Subcutaneous abdominal adipose tissue (tissue), 5 donors: ENCODE measurements at regions not wholly inside any gene's neighbourhood (a gene's known extent, or its start where the extent isn't known, plus 50 kb on each side); places are given as distances from the start of the nearest gene placed in this dataset.

Experiments
- H3K27ac ChIP-seq: one replicate; pipeline ENCODE4 v1.7.0; 2013; ENCODE audit warnings: low read depth, mild to moderate bottlenecking, inconsistent platforms, low read length, moderate library complexity
- H3K27me3 ChIP-seq, 5 donors: one replicate each; pipeline ENCODE4 v1.7.0; 2013; ENCODE audit warnings: low read length in 5 of 5, inconsistent platforms in 1 of 5; ENCODE audit not compliant: control insufficient read depth in 5 of 5, insufficient read depth in 4 of 5
- H3K36me3 ChIP-seq, 5 donors: one replicate each; pipeline ENCODE4 v1.7.0; 2013; ENCODE audit warnings: low read length in 5 of 5; ENCODE audit not compliant: control insufficient read depth in 5 of 5, insufficient read depth in 5 of 5
- H3K4me1 ChIP-seq, 5 donors: one replicate each; pipeline ENCODE4 v1.7.0; 2013; ENCODE audit warnings: low read length in 5 of 5, mild to moderate bottlenecking in 3 of 5, moderate library complexity in 1 of 5; ENCODE audit not compliant: control insufficient read depth in 5 of 5, insufficient read depth in 5 of 5
- H3K4me3 ChIP-seq, 5 donors: one replicate each; pipeline ENCODE4 v1.7.0; 2013; ENCODE audit warnings: low read length in 5 of 5, low read depth in 1 of 5
- H3K9ac ChIP-seq, 5 donors: one replicate each; pipeline ENCODE4 v1.7.0; 2013; ENCODE audit warnings: low read length in 5 of 5, mild to moderate bottlenecking in 4 of 5, moderate library complexity in 3 of 5
- H3K9me3 ChIP-seq, 5 donors: one replicate each; pipeline ENCODE4 v1.7.0; 2013; ENCODE audit warnings: low read length in 5 of 5; ENCODE audit not compliant: control insufficient read depth in 5 of 5
- donor health status: healthy.
- donor health status: healthy.
- donor health status: healthy.
- donor health status: healthy.
- donor health status: healthy.

GRCh38 chrX:4315891-4316290, 602.4 kb upstream of the PRKX start:
- no peak overlapping the region for H3K9ac ChIP-seq
- peaks cover 0 to 3% (median 0%) of the 10 kb centered on the region in 5 donors for H3K9me3 ChIP-seq
- H3K4me1 ChIP-seq, result no peaks in the 10 kb centered on the region
- H3K27ac ChIP-seq, result no peak overlapping the region
- no peaks in the 10 kb centered on the region for H3K36me3 ChIP-seq
- H3K27me3 ChIP-seq, result no peaks in the 10 kb centered on the region
- no peak overlapping the region for H3K4me3 ChIP-seq

DNA sequence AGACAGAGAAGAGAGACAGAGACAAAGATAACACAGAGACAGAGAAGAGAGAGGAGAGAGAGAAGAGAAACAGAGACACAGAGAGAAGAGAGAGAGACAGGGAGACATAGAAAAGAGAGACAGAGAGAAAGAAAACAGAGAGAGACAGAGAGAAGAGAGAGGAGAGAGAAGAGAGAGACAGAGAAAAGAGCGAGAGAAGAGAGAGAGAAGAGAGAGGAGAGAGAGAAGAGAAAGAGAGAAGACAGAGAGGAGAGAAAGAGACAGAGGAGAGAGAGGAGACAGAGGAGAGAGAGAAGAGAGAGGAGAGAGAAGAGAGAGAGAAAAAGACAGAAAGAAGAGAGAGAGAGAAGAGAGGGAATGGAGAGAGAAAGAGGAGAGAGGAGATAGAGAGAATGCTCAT, 601.1 kb upstream of the PRKX start:
- Histone ChIP-seq H3K27me3 (no peaks in the 10 kb centered on the region), H3K36me3 (no peaks in the 10 kb centered on the region), H3K27ac (no peak overlapping the region), H3K9me3 (peaks cover 0 to 3% (median 0%) of the 10 kb centered on the region in 5 donors), H3K4me1 (no peaks in the 10 kb centered on the region), H3K9ac (no peak overlapping the region), H3K4me3 (no peak overlapping the region)

GRCh38 chrX:4277122-4277521, 563.7 kb upstream of the PRKX start:
- no peak overlapping the region for H3K27ac ChIP-seq
- no peak overlapping the region for H3K9ac ChIP-seq

DNA sequence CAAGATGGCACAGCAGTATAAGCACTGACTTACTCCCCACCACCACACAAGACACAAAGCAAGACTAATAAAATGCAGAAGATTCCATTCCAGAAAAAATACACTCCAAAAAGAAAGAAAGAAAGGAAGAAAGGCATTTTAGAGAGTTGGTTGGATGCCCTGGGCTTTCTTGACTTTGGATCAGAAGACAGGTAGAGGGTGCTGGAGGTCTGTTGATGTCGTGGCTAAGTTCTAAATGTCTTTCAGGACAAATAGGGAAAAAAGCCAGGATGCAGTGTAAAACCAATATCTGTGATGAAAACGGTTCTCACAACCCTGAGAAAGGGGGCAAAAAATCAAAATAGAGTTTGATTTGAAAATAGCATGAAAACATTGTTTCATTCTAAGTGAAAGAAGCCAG, 555.2 kb upstream of the PRKX start:
- Histone ChIP-seq H3K9me3 (peaks cover 0 to 2% (median 0%) of the 10 kb centered on the region in 5 donors), H3K27ac (no peak overlapping the region), H3K27me3 (peaks cover 0 to 5% (median 0%) of the 10 kb centered on the region in 5 donors), H3K4me3 (no peak overlapping the region), H3K4me1 (no peaks in the 10 kb centered on the region), H3K36me3 (no peaks in the 10 kb centered on the region), H3K9ac (no peak overlapping the region)

More at GRCh38 chrX:4277122-4277521, 563.7 kb upstream of the PRKX start:
- H3K9me3 ChIP-seq, result peaks cover 0 to 4% (median 3%) of the 10 kb centered on the region in 5 donors
- no peaks in the 10 kb centered on the region for H3K27me3 ChIP-seq
- no peaks in the 10 kb centered on the region for H3K4me1 ChIP-seq
- H3K36me3 ChIP-seq, result no peaks in the 10 kb centered on the region
- H3K4me3 ChIP-seq, result no peak overlapping the region

GRCh38 chrX:4265036-4265435, 551.6 kb upstream of the PRKX start:
- no peak overlapping the region for H3K4me3 ChIP-seq
- no peak overlapping the region for H3K9ac ChIP-seq
- peaks cover 0 to 5% (median 0%) of the 10 kb centered on the region in 5 donors for H3K27me3 ChIP-seq
- H3K9me3 ChIP-seq, result peaks cover 0 to 2% (median 0%) of the 10 kb centered on the region in 5 donors
- no peaks in the 10 kb centered on the region for H3K4me1 ChIP-seq
- no peak overlapping the region for H3K27ac ChIP-seq
- H3K36me3 ChIP-seq, result no peaks in the 10 kb centered on the region

GRCh38 chrX:4263030-4263803, 549.8 kb upstream of the PRKX start:
- no peaks in the 10 kb centered on the region for H3K36me3 ChIP-seq
- no peaks in the 10 kb centered on the region for H3K9me3 ChIP-seq
- H3K4me1 ChIP-seq, result no peaks in the 10 kb centered on the region
- H3K9ac ChIP-seq, result no peak overlapping the region
- H3K27me3 ChIP-seq, result peaks cover 0 to 5% (median 0%) of the 10 kb centered on the region in 5 donors
- no peak overlapping the region for H3K27ac ChIP-seq
- H3K4me3 ChIP-seq, result no peak overlapping the region

GRCh38 chrX:4253092-4253491, 539.6 kb upstream of the PRKX start:
- Histone ChIP-seq H3K27ac (no peak overlapping the region), H3K9ac (no peak overlapping the region), H3K4me1 (peaks cover 0 to 3% (median 0%) of the 10 kb centered on the region in 5 donors), H3K27me3 (peaks cover 0 to 6% (median 0%) of the 10 kb centered on the region in 5 donors), H3K36me3 (no peaks in the 10 kb centered on the region), H3K4me3 (no peak overlapping the region), H3K9me3 (no peaks in the 10 kb centered on the region)

- Histone ChIP-seq H3K27ac (no peak overlapping the region), H3K27me3 (peaks cover 0 to 6% (median 0%) of the 10 kb centered on the region in 5 donors), H3K4me1 (peaks cover 0 to 3% (median 0%) of the 10 kb centered on the region in 5 donors), H3K4me3 (no peak overlapping the region), H3K9me3 (peaks cover 0 to 2% (median 0%) of the 10 kb centered on the region in 5 donors), H3K36me3 (no peaks in the 10 kb centered on the region), H3K9ac (no peak overlapping the region)
These were observed 536.0 kb upstream of the PRKX start for GRCh38 chrX:4249401-4249800.

GRCh38 chrX:4243759-4244158, 530.3 kb upstream of the PRKX start:
- no peaks in the 10 kb centered on the region for H3K4me1 ChIP-seq
- H3K27ac ChIP-seq, result no peak overlapping the region
- peaks cover 0 to 2% (median 0%) of the 10 kb centered on the region in 5 donors for H3K27me3 ChIP-seq
- H3K9me3 ChIP-seq, result peaks cover 10 to 24% (median 21%) of the 10 kb centered on the region in 5 donors
- no peak overlapping the region for H3K4me3 ChIP-seq
- no peak overlapping the region for H3K9ac ChIP-seq
- no peaks in the 10 kb centered on the region for H3K36me3 ChIP-seq

DNA sequence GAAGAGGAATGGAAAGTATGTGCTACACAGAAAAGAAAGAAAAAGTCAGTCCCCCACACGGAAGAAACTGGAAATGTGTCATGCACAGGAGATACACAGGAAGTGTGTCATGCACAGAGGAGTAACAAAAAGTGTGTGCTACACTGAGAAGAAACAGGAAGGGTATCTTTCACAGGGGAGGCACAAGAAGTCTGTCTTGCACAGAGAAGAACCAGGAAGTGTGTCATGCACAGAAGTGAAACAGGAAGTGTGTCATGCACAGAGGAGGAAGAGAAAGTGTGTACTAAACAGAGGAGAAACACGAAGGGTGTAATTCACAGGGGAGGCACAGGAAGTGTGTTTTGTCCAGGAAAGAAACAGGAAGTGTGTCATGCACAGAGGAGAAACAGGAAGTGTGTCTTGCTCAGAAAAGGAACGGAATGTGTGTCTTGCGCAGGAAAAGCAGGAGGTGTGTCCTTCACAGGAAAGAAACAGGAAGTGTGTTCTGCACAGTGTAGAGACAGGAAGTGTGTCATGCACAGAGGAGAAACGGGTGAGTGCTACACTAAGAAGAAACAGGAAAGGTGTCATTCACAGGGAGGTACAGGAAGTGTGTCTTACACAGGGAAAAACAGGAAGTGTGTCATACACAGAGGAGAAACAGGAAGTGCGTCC, 527.2 kb upstream of the PRKX start:
- no peaks in the 10 kb centered on the region for H3K36me3 ChIP-seq
- H3K9ac ChIP-seq, result no peak overlapping the region
- peak overlapping the region in 4 of 5 donors; percentile 0 to 32 (median 18) for H3K4me3 ChIP-seq
- H3K4me1 ChIP-seq, result no peaks in the 10 kb centered on the region
- H3K9me3 ChIP-seq, result peaks cover 10 to 26% (median 20%) of the 10 kb centered on the region in 5 donors
- peaks cover 0 to 2% (median 0%) of the 10 kb centered on the region in 5 donors for H3K27me3 ChIP-seq
- no peak overlapping the region for H3K27ac ChIP-seq
